Stomach (tissue), 8 donors: ENCODE measurements at regions not wholly inside any gene's neighbourhood (a gene's known extent, or its start where the extent isn't known, plus 50 kb on each side); places are given as distances from the start of the nearest gene placed in this dataset.

ENCODE experiments used
- DNase-seq, 2 donors: peaks; one replicate each; pipeline versions ENCODE4 v3.0.0 to v3.0.0-alpha.2; 2013 to 2019
- H3K27ac ChIP-seq, 5 donors: fragments of 200-600 bp in 4 of 5; sonication (generic) in 4 of 5; one replicate each; pipeline ENCODE4 v1.5.1; 2013 to 2019; ENCODE audit warnings: mild to moderate bottlenecking in 1 of 5, moderate library complexity in 1 of 5
- H3K27me3 ChIP-seq, 3 donors: fragments of 200-600 bp; sonication (generic); one replicate each; pipeline ENCODE4 v1.5.1; 2017 to 2019; ENCODE audit warnings: mixed run types in 1 of 3
- H3K36me3 ChIP-seq, 4 donors: fragments of 200-600 bp; sonication (generic); 1 replicate in 3 of 4; 2 replicates in 1 of 4; pipeline ENCODE4 v1.5.1; 2016 to 2019
- H3K4me1 ChIP-seq, 4 donors: fragments of 200-600 bp; sonication (generic); one replicate each; pipeline ENCODE4 v1.5.1; 2016 to 2019
- H3K4me3 ChIP-seq, 4 donors: fragments of 200-600 bp; sonication (generic) in 3 of 4; one replicate each; pipeline ENCODE4 v1.5.1; 2016 to 2019; ENCODE audit warnings: mild to moderate bottlenecking in 1 of 4
- H3K9me3 ChIP-seq, 4 donors: fragments of 200-600 bp; sonication (generic); one replicate each; pipeline ENCODE4 v1.5.1; 2016 to 2019
- EP300 ChIP-seq: sonication (generic); formaldehyde crosslinking; IDR thresholded peaks from one replicate; pipeline ENCODE4 v1.6.1; 2017; ENCODE audit warnings: antibody characterized with exemption
- POLR2A ChIP-seq, 4 donors: fragments of 450-650 bp; IDR thresholded peaks; one replicate each; pipeline ENCODE4 v1.6.1; 2016; ENCODE audit warnings: antibody characterized with exemption in 4 of 4, control low read depth in 2 of 4, mild to moderate bottlenecking in 1 of 4, moderate library complexity in 1 of 4
- POLR2AphosphoS5 ChIP-seq, 3 donors: sonication (generic); formaldehyde crosslinking; IDR thresholded peaks; one replicate each; pipeline ENCODE4 v1.6.1; 2016; ENCODE audit warnings: antibody characterized with exemption in 3 of 3
- WGBS, 5 donors: extraction: QIAGEN DNeasy Blood & Tissue Kit in 3 of 5; methylation state at CpG; one replicate each; pipeline versions ENCODE4 v1.1.5 to v1.1.7; 2013 to 2018; 5-methylcytosine and 5-hydroxymethylcytosine counted together
- intact Hi-C: fragments of 100-400 bp; cut with DNase I; formaldehyde crosslinking; loops from one replicate; pipeline ENCODE4 v1.15.1; 2023; ENCODE audit warnings: low total_unique reads
- TF ChIP-seq, protein P1 (sequence below), 7 experiments: fragments of 450-650 bp in 4 of 7; fragments of 200-600 bp in 3 of 7; sonication (generic) in 3 of 7; IDR thresholded peaks; one replicate each; pipeline ENCODE4 v1.5.1; 2016 to 2019; ENCODE audit warnings: antibody characterized with exemption in 7 of 7, control low read depth in 2 of 7, mild to moderate bottlenecking in 1 of 7
- donor health status: healthy with polysubstance abuse.
- donor health status: Bipolar disorder and iron deficiency.
- donor health status: healthy.

GRCh38 chr3:132987396-132987795 lies 50.8 kb upstream of the TMEM108 start:
- intact Hi-C loops = no loop called here
- no peak for DNase-seq
- Histone ChIP-seq H3K4me1 (no peaks in the 10 kb centered on the region), H3K4me3 (no peak overlapping the region), H3K36me3 (no peaks in the 10 kb centered on the region), H3K27ac (no peak overlapping the region), H3K27me3 (no peaks in the 10 kb centered on the region), H3K9me3 (no peaks in the 10 kb centered on the region)
- 84 to 90% (median 89%) methylated on average over 4 of the region's 4 CpGs for WGBS, 5 donors
- no peak for TF ChIP-seq POLR2A (IDR thresholded peaks at IDR 0.05)
- no peak for TF ChIP-seq POLR2AphosphoS5 (IDR thresholded peaks at IDR 0.05)
- TF ChIP-seq, protein P1, sequence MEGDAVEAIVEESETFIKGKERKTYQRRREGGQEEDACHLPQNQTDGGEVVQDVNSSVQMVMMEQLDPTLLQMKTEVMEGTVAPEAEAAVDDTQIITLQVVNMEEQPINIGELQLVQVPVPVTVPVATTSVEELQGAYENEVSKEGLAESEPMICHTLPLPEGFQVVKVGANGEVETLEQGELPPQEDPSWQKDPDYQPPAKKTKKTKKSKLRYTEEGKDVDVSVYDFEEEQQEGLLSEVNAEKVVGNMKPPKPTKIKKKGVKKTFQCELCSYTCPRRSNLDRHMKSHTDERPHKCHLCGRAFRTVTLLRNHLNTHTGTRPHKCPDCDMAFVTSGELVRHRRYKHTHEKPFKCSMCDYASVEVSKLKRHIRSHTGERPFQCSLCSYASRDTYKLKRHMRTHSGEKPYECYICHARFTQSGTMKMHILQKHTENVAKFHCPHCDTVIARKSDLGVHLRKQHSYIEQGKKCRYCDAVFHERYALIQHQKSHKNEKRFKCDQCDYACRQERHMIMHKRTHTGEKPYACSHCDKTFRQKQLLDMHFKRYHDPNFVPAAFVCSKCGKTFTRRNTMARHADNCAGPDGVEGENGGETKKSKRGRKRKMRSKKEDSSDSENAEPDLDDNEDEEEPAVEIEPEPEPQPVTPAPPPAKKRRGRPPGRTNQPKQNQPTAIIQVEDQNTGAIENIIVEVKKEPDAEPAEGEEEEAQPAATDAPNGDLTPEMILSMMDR (IDR thresholded peaks at IDR 0.05) = no peak
- TF ChIP-seq EP300 = no peak

DNA sequence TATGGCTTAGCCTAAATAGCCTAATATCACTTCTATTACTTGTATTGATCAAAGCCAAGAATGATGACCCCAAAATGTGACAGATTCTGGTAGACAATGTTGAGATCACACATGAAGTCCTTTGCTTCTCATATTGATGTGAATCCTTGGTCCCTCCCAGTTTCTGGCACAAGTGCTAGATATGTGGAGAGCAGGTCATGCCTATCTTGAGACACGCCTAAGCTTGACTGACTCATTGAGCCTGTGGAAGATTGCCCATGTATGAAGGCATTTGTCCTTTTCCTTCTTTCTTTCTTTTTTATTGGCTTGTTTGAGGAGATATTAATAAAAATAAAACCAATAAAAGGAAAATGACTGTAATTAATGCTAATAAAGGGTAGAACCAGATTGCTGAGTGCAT lies 54.0 kb upstream of the TMEM108 start:
- Histone ChIP-seq H3K4me1 (no peaks in the 10 kb centered on the region), H3K27ac (no peak overlapping the region), H3K9me3 (peaks cover 0 to 12% (median 11%) of the 10 kb centered on the region in 4 donors), H3K36me3 (no peaks in the 10 kb centered on the region), H3K27me3 (no peaks in the 10 kb centered on the region), H3K4me3 (no peak overlapping the region)
- intact Hi-C loops = no loop called here
- TF ChIP-seq POLR2AphosphoS5 (IDR thresholded peaks at IDR 0.05) (no peak), POLR2A (IDR thresholded peaks at IDR 0.05) (no peak), EP300 (no peak)
- TF ChIP-seq, protein P1 (IDR thresholded peaks at IDR 0.05) = no peak
- no peak for DNase-seq
- 58 to 83% (median 67%) methylated on average over 1 of the region's 1 CpG for WGBS, 5 donors

DNA sequence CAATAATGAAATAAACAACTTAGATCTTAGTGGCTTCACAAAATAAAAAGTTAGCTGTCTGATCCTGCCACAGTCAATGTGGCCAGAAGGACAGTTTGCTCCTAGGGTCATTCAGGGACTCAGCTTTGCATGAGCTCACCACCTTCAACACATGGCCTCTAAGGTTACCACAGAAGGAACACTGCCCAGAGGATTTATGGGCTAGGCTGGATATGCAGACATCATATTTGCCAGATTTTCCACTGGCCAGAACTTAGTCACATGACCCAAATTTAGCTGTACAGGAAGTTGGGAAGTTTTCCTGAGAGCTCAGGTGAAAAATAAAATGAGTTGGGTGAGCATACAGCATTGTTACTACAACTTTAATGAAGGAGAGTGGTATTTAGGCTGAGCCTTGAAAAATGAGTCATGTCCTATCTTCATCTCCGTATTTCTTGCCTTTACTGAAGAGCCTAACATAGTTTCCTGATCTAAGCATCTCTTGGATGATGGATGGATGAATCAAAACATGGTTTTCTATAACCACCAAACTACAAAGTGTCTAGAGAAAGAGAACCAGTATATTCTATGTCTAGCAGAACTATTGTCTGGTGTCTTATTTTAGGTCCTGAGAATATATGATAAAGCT lies 54.9 kb upstream of the TMEM108 start:
- peaks cover 0 to 12% (median 11%) of the 10 kb centered on the region in 4 donors for H3K9me3 ChIP-seq
- H3K27ac ChIP-seq = no peak overlapping the region
- H3K36me3 ChIP-seq = no peaks in the 10 kb centered on the region
- no peak overlapping the region for H3K4me3 ChIP-seq
- intact Hi-C loops = no loop called here
- no peaks in the 10 kb centered on the region for H3K27me3 ChIP-seq
- DNase-seq = no peak
- H3K4me1 ChIP-seq = no peaks in the 10 kb centered on the region
- 47 to 71% (median 52%) methylated on average over 1 of the region's 1 CpG for WGBS, 5 donors
- TF ChIP-seq, protein P1 (IDR thresholded peaks at IDR 0.05) = no peak
- no peak for TF ChIP-seq POLR2AphosphoS5 (IDR thresholded peaks at IDR 0.05)

DNA sequence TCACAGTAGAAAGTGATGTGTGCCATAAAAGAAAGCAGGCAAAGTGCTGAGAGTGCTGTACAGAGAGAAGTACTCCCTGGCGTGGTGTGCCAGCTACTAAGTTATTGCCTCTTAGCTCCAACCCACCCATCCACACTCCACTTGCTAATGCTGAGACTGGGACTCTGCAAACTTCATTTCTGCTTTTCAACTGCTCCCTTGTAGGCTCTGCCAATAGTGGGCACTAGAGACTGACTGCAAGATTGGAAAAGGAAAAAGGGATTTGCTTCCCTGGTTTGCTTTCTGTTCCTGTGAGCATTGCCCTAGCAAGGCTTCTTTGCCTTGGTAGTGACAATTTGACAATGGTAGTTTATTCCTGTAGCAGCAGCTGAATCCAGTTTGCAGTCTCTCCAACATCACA lies 56.5 kb upstream of the TMEM108 start:
- intact Hi-C loops = no loop called here
- DNase-seq = no peak
- no peaks in the 10 kb centered on the region for H3K36me3 ChIP-seq
- H3K4me1 ChIP-seq = no peaks in the 10 kb centered on the region
- H3K9me3 ChIP-seq = peaks cover 0 to 12% (median 11%) of the 10 kb centered on the region in 4 donors
- 65 to 100% (median 86%) methylated on average over 1 of the region's 1 CpG for WGBS, 5 donors
- no peaks in the 10 kb centered on the region for H3K27me3 ChIP-seq
- no peak for TF ChIP-seq POLR2AphosphoS5 (IDR thresholded peaks at IDR 0.05)
- TF ChIP-seq EP300 = no peak
- no peak for TF ChIP-seq POLR2A (IDR thresholded peaks at IDR 0.05)
- TF ChIP-seq, protein P1 (IDR thresholded peaks at IDR 0.05) = no peak
- no peak overlapping the region for H3K27ac ChIP-seq
- no peak overlapping the region for H3K4me3 ChIP-seq
